ENCODE measurements at regions not wholly inside any gene's neighbourhood (a gene's known extent, or its start where the extent isn't known, plus 50 kb on each side); places are given as distances from the start of the nearest gene placed in this dataset.
A peak's percentile ranks its signal among the peaks of the same experiment; 100 is the strongest.

- no peak overlapping the region for H3K4me2 ChIP-seq (ENCODE audit: low read length)
- no peaks in the 10 kb centered on the region for H4K20me1 ChIP-seq (ENCODE audit: insufficient read depth, low read length)
- H3K36me3 ChIP-seq (ENCODE audit: insufficient read depth, low read length): no peaks in the 10 kb centered on the region
- no peaks in the 10 kb centered on the region for H3K79me2 ChIP-seq (ENCODE audit: insufficient read depth, low read depth, low read length)
- POLR2A ChIA-PET: interaction anchor here (0.6 to 1.0 kb wide), 3 partner anchors 11 to 1779 kb away, joined by 3 to 4 read pairs (median 3); no protein-coding TSS in a partner anchor
- no peaks in the 10 kb centered on the region for H3K9me2 ChIP-seq (ENCODE audit: insufficient read depth, low read length)
- intact Hi-C loops (cut with micrococcal nuclease; ENCODE audit: unreplicated experiment): no loop called here
- CTCF ChIA-PET (ENCODE audit: unreplicated experiment): no interaction called here
- no peaks in the 10 kb centered on the region for H3K9me3 ChIP-seq (ENCODE audit: low read length)
- TF ChIP-seq EZH2phosphoT487 (IDR thresholded peaks at IDR 0.05; ENCODE audit: borderline replicate concordance, low read depth, low read length): no peak
- no peak for TF ChIP-seq CTCF (conservative IDR thresholded peaks at IDR 0.05; ENCODE audit: low read length)
- H3K4me1 ChIP-seq (ENCODE audit: insufficient read depth, low read length, poor library complexity, severe bottlenecking): no peaks in the 10 kb centered on the region
- peak overlapping the region; percentile 60; the same call in 1 of the 2 replicates for H2AFZ ChIP-seq (ENCODE audit: low read length)
- H3K4me3 ChIP-seq (ENCODE audit: low read depth, low read length, poor library complexity, severe bottlenecking): no peak overlapping the region
- DNase-seq (ENCODE audit: low spot score): no peak
- BruUV-seq (replicated peaks): no TSS peak
- H3K27ac ChIP-seq (ENCODE audit: low read depth, low read length, poor library complexity, severe bottlenecking): no peak overlapping the region
These were observed 1242.0 kb downstream of the AMY1C start for GRCh38 chr1:104991702-104992101.

GRCh38 chr1:105000793-105001192 lies 1251.1 kb downstream of the AMY1C start:
- ChIA-PET CTCF (ENCODE audit: unreplicated experiment) (no interaction called here), POLR2A (interaction anchor here (0.6 to 0.7 kb wide), 4 partner anchors 24 to 535 kb away, joined by 3 to 6 read pairs (median 4); no protein-coding TSS in a partner anchor)
- H3K27ac ChIP-seq (ENCODE audit: low read depth, low read length, poor library complexity, severe bottlenecking): no peak overlapping the region
- no peak overlapping the region for H3K4me2 ChIP-seq (ENCODE audit: low read length)
- TF ChIP-seq EZH2phosphoT487 (IDR thresholded peaks at IDR 0.05; ENCODE audit: borderline replicate concordance, low read depth, low read length): no peak
- TF ChIP-seq CTCF (conservative IDR thresholded peaks at IDR 0.05; ENCODE audit: low read length): no peak
- no peaks in the 10 kb centered on the region for H4K20me1 ChIP-seq (ENCODE audit: insufficient read depth, low read length)
- no peak for DNase-seq (ENCODE audit: low spot score)
- intact Hi-C loops (cut with micrococcal nuclease; ENCODE audit: unreplicated experiment): no loop called here
- H3K4me3 ChIP-seq (ENCODE audit: low read depth, low read length, poor library complexity, severe bottlenecking): no peak overlapping the region
- BruUV-seq (replicated peaks): no TSS peak
- no peaks in the 10 kb centered on the region for H3K79me2 ChIP-seq (ENCODE audit: insufficient read depth, low read depth, low read length)
- no peaks in the 10 kb centered on the region for H3K9me2 ChIP-seq (ENCODE audit: insufficient read depth, low read length)
- H3K4me1 ChIP-seq (ENCODE audit: insufficient read depth, low read length, poor library complexity, severe bottlenecking): no peaks in the 10 kb centered on the region
- H3K9me3 ChIP-seq (ENCODE audit: low read length): no peaks in the 10 kb centered on the region
- no peaks in the 10 kb centered on the region for H3K36me3 ChIP-seq (ENCODE audit: insufficient read depth, low read length)
- H2AFZ ChIP-seq (ENCODE audit: low read length): no peak overlapping the region

- Histone ChIP-seq H3K9me2 (ENCODE audit: insufficient read depth, low read length) (no peaks in the 10 kb centered on the region), H3K79me2 (ENCODE audit: insufficient read depth, low read depth, low read length) (no peaks in the 10 kb centered on the region), H3K36me3 (ENCODE audit: insufficient read depth, low read length) (no peaks in the 10 kb centered on the region), H3K4me2 (ENCODE audit: low read length) (no peak overlapping the region), H3K27ac (ENCODE audit: low read depth, low read length, poor library complexity, severe bottlenecking) (no peak overlapping the region), H4K20me1 (ENCODE audit: insufficient read depth, low read length) (no peaks in the 10 kb centered on the region), H2AFZ (ENCODE audit: low read length) (no peak overlapping the region), H3K4me1 (ENCODE audit: insufficient read depth, low read length, poor library complexity, severe bottlenecking) (no peaks in the 10 kb centered on the region), H3K9me3 (ENCODE audit: low read length) (no peaks in the 10 kb centered on the region), H3K4me3 (ENCODE audit: low read depth, low read length, poor library complexity, severe bottlenecking) (no peak overlapping the region)
- TF ChIP-seq EZH2phosphoT487 (IDR thresholded peaks at IDR 0.05; ENCODE audit: borderline replicate concordance, low read depth, low read length): no peak
- TF ChIP-seq CTCF (conservative IDR thresholded peaks at IDR 0.05; ENCODE audit: low read length): no peak
- intact Hi-C loops (cut with micrococcal nuclease; ENCODE audit: unreplicated experiment): no loop called here
- no peak for DNase-seq (ENCODE audit: low spot score)
- BruUV-seq (replicated peaks): no TSS peak
- CTCF ChIA-PET (ENCODE audit: unreplicated experiment): no interaction called here
- POLR2A ChIA-PET: interaction anchor here (1.1 kb wide), 1 partner anchor 9 kb away, joined by 4 read pairs; no protein-coding TSS in a partner anchor
These were observed 1254.8 kb downstream of the AMY1C start for GRCh38 chr1:105004515-105004914.

All from OCI-LY7 (cell line).